ENCODE measurements at regions not wholly inside any gene's neighbourhood (a gene's known extent, or its start where the extent isn't known, plus 50 kb on each side); places are given as distances from the start of the nearest gene placed in this dataset.
"Not testable (repeated sequence)": the region's sequence is repeated elsewhere in the genome, so short reads cannot be mapped to it uniquely, and the experiment has no call there.

DNA sequence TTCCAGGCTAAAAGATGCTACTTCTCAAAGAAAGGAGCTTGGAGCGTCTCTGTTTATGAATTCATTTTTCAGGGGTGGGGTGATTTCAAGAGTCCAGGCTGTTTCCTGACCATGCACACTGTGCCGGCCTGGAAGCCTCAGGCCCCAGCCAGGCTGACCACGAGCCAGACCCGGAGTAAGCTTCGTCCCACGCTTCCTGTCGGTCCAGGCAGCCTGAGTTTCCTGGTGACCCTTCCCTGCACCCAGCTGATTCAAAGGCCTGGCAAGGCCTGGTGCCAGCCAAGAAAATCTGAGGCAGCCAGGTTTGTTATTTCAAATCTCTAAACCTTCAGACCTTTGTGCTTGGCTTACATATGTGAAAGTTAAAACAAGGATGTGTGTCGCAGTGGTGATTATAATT, 62.1 kb upstream of the SMURF2 start:
- Histone ChIP-seq H3K4me1 (peaks cover 0 to 18% (median 8%) of the 10 kb centered on the region in 4 donors), H3K27ac (peak overlapping the region; percentile 26 to 61 (median 44))
- ATAC-seq (ENCODE audit: low FRiP score in 2 of 2), result peak; percentile 75 to 86
- H3K4me3 ChIP-seq, H3K36me3 ChIP-seq, H3K9me3 ChIP-seq, H3K27me3 ChIP-seq: not testable (repeated sequence)
- TF ChIP-seq POLR2AphosphoS5 (IDR thresholded peaks at IDR 0.05), result peak; percentile 71 to 80
- peak in 2 of 4 donors; percentile 36 to 44 for TF ChIP-seq EP300 (IDR thresholded peaks at IDR 0.05)
- 32 to 42% methylated on average over 8 of the region's 8 CpGs for WGBS, 2 donors
- peak in 1 of 2 donors; percentile 58 for DNase-seq

DNA sequence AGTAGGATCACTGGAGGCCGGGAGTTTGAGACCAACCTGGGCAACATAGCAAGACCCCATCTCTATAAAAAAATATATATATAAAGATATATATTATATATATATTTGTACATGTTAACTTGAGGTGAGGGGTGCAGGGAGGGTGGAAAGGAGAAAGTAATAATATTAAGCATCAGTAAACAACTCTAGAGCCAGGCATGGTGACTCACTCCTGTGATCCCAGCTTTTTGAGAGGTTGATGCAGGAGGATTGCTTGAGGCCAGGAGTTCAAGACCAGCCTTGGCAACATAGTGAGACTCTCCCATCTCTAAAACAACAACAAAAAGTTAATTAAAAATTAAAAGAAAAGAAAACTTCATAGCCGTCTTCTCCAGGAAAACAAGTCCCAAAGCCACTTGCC, 61.7 kb upstream of the SMURF2 start:
- Histone ChIP-seq H3K9me3 (no peaks in the 10 kb centered on the region), H3K27me3 (no peaks in the 10 kb centered on the region), H3K4me1 (peaks cover 0 to 18% (median 8%) of the 10 kb centered on the region in 4 donors), H3K36me3 (no peaks in the 10 kb centered on the region), H3K4me3 (no peak overlapping the region), H3K27ac (peak overlapping the region in 3 of 4 donors; percentile 40 to 61 (median 49))
- DNase-seq (no peak), ATAC-seq (ENCODE audit: low FRiP score in 2 of 2) (no peak)
- TF ChIP-seq, protein P1, sequence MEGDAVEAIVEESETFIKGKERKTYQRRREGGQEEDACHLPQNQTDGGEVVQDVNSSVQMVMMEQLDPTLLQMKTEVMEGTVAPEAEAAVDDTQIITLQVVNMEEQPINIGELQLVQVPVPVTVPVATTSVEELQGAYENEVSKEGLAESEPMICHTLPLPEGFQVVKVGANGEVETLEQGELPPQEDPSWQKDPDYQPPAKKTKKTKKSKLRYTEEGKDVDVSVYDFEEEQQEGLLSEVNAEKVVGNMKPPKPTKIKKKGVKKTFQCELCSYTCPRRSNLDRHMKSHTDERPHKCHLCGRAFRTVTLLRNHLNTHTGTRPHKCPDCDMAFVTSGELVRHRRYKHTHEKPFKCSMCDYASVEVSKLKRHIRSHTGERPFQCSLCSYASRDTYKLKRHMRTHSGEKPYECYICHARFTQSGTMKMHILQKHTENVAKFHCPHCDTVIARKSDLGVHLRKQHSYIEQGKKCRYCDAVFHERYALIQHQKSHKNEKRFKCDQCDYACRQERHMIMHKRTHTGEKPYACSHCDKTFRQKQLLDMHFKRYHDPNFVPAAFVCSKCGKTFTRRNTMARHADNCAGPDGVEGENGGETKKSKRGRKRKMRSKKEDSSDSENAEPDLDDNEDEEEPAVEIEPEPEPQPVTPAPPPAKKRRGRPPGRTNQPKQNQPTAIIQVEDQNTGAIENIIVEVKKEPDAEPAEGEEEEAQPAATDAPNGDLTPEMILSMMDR (IDR thresholded peaks at IDR 0.05), result no peak
- no peak for TF ChIP-seq EP300 (IDR thresholded peaks at IDR 0.05)
- no peak for TF ChIP-seq POLR2A (IDR thresholded peaks at IDR 0.05)
- no peak for TF ChIP-seq POLR2AphosphoS5 (IDR thresholded peaks at IDR 0.05)
- WGBS, 2 donors, result 87% methylated on average over 2 of the region's 2 CpGs

DNA sequence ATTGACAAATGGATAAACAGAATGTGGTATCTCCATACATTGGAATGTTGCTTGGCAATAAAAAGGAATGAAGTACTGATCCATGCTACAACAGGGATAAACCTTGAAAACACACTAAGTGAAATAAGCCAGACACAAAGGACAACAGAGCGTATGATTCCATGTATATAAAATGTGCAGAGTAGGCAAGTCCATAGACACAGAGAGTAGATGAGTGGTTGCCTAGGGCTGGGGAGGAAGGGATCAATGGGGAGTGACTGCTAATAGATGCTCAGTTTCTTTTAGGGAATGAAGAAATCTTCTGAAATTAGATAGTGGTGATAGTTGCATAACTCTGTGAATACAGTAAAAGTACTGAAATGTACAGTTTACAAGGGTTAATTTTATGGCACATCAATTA, 59.4 kb upstream of the SMURF2 start:
- 93 to 100% methylated on average over 1 of the region's 1 CpG for WGBS, 2 donors
- not testable (repeated sequence) for H3K27me3 ChIP-seq; ATAC-seq (ENCODE audit: low FRiP score in 2 of 2); H3K9me3 ChIP-seq; H3K4me3 ChIP-seq; H3K27ac ChIP-seq; DNase-seq; H3K36me3 ChIP-seq
- peaks cover 0 to 14% (median 7%) of the 10 kb centered on the region in 4 donors for H3K4me1 ChIP-seq

DNA sequence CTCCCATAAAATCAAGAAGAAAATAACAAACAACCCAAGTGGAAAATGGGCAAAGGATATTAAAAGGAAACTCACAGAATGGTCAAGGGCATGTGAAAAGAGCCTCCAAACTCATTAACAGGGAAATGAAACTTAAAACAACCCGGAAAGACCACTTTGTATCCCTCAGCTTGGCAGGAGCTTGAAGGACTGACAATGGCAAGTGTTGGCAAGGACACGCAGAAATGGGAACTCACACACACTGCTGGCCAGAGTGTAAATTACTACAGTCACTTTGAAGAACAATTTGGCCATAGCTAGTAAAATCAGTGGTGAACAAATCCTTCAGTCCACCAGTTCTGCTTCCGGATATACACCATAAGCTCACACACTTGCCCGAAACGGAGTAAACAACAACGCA, 58.1 kb upstream of the SMURF2 start:
- not testable (repeated sequence) for H3K27me3 ChIP-seq, H3K9me3 ChIP-seq, H3K4me3 ChIP-seq, DNase-seq, H3K36me3 ChIP-seq
- ATAC-seq (ENCODE audit: low FRiP score in 2 of 2), result peak in 1 of 2 donors; percentile 51
- WGBS, 2 donors, result 45 to 56% methylated on average over 6 of the region's 6 CpGs
- Histone ChIP-seq H3K27ac (peak overlapping the region in 1 of 4 donors; percentile 48), H3K4me1 (peaks cover 0 to 13% (median 7%) of the 10 kb centered on the region in 4 donors)

DNA sequence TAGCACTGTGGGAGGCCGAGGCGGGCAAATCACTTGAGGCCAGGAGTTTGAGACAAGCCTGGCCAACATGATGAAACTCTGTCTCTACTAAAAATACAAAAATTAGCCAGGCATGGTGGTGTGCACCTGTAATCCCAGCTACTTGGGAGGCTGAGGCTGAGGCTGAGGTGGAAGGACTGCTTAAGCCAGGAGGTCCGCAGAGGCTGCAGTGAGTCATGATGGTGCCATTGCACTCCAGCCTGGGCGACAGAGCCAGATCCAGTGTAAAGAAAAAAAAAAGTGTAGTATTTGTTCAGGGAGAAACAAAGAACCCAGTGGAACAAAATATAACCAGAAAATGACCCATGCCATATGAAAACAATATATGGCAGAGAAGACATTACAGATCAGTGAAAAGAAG, 57.4 kb upstream of the SMURF2 start:
- not testable (repeated sequence) for H3K4me3 ChIP-seq; ATAC-seq (ENCODE audit: low FRiP score in 2 of 2); DNase-seq; H3K36me3 ChIP-seq; H3K9me3 ChIP-seq; H3K27me3 ChIP-seq; H3K27ac ChIP-seq
- peaks cover 0 to 10% (median 6%) of the 10 kb centered on the region in 4 donors for H3K4me1 ChIP-seq
- 96 to 97% methylated on average over 4 of the region's 4 CpGs for WGBS, 2 donors

DNA sequence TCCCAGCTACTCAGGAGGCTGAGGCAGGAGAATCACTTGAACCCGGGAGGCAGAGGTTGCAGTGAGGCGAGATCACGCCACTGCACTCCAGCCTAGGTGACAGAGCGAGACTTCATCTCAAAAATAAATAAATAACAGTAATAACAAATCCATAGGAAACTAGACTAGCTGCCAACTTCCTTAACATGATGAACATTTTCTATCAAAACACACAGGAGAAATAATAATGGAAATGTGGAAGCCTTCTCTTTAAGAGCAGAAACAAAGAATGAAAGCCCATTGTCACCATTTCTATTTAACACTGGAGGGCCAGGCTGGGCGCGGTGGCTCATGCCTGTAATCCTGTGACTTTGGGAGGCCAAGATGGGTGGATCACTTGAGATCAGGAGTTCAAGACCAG, 56.7 kb upstream of the SMURF2 start:
- ATAC-seq (ENCODE audit: low FRiP score in 2 of 2); H3K27ac ChIP-seq; H3K4me1 ChIP-seq; H3K4me3 ChIP-seq; H3K36me3 ChIP-seq; H3K27me3 ChIP-seq; DNase-seq; H3K9me3 ChIP-seq: not testable (repeated sequence)
- 81 to 85% methylated on average over 6 of the region's 6 CpGs for WGBS, 2 donors

DNA sequence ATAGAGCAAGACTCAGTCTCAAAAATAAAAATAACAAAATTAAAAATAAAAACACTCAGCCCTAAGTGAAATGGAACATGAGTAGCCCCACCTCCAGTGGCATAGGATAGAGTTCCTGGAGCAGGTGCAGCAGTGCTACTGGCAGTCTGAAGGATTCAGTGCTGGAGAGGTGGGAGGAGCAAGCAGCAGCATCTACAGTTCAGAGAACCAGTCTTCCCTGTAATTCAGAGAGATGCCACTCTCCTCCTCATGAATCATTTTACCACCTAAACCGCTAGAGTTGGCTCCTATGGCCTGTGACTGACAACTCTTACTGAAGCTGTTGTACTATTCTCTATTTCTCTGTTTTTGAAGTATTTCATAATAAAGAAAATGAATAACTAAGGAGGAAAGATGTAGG, 56.0 kb upstream of the SMURF2 start:
- DNase-seq (no peak), ATAC-seq (ENCODE audit: low FRiP score in 2 of 2) (peak in 1 of 2 donors; percentile 57)
- 69 to 71% methylated on average over 1 of the region's 1 CpG for WGBS, 2 donors
- Histone ChIP-seq H3K4me3 (no peak overlapping the region), H3K9me3 (no peaks in the 10 kb centered on the region), H3K27ac (no peak overlapping the region), H3K4me1 (peaks cover 3 to 13% (median 6%) of the 10 kb centered on the region in 4 donors), H3K27me3 (no peaks in the 10 kb centered on the region), H3K36me3 (no peaks in the 10 kb centered on the region)
- TF ChIP-seq POLR2A (IDR thresholded peaks at IDR 0.05) (no peak), EP300 (IDR thresholded peaks at IDR 0.05) (no peak), POLR2AphosphoS5 (IDR thresholded peaks at IDR 0.05) (no peak)
- TF ChIP-seq, protein P1 (IDR thresholded peaks at IDR 0.05), result no peak

DNA sequence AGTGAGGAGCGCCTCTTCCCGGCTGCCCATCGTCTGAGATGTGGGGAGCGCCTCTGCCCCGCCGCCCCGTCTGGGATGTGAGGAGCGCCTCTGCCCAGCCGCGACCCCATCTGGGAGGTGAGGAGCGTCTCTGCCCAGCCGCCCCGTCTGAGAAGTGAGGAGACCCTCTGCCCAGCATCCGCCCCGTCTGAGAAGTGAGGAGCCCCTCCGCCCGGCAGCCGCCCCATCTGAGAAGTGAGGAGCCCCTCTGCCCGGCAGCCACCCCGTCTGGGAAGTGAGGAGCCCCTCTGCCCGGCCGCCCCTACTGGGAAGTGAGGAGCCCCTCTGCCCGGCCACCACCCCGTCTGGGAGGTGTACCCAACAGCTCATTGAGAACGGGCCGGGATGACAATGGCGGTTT, 54.4 kb upstream of the SMURF2 start:
- not testable (repeated sequence) for H3K4me3 ChIP-seq; H3K27ac ChIP-seq; H3K27me3 ChIP-seq; H3K36me3 ChIP-seq; ATAC-seq (ENCODE audit: low FRiP score in 2 of 2); H3K9me3 ChIP-seq
- WGBS, 2 donors, result 97 to 98% methylated on average over 17 to 27 of the region's 27 CpGs
- H3K4me1 ChIP-seq, result peaks cover 8 to 26% (median 15%) of the 10 kb centered on the region in 4 donors
- peak in 1 of 2 donors; percentile 51 for DNase-seq

DNA sequence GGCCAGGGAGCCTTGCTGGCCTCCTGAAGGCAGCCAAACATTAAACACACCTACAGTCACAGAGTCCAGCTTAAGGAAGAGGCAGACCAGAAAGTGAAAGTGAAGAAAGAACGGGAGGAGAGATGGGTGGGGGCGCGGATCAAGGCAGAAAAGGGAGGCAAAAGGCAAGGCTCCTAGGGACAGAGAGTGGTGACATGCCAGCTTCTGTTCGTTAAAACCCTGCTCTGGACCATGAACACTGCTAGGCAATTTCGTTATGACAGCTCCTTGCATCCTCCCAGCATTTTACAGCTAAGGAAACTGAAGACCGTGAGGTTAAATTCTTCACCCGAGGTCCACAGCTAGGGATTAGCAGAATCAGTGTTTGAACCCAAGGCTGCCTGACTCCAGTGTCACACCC, 51.7 kb upstream of the SMURF2 start:
- H3K27me3 ChIP-seq, H3K36me3 ChIP-seq, DNase-seq, H3K9me3 ChIP-seq: not testable (repeated sequence)
- peak overlapping the region in 2 of 4 donors; percentile 23 to 26 for H3K4me3 ChIP-seq
- H3K27ac ChIP-seq, result peak overlapping the region in 2 of 4 donors; percentile 67 to 68
- peaks cover 25 to 42% (median 26%) of the 10 kb centered on the region in 4 donors for H3K4me1 ChIP-seq
- 29 to 35% methylated on average over 7 of the region's 7 CpGs for WGBS, 2 donors
- peak in 1 of 2 donors; percentile 63 for ATAC-seq (ENCODE audit: low FRiP score in 2 of 2)

DNA sequence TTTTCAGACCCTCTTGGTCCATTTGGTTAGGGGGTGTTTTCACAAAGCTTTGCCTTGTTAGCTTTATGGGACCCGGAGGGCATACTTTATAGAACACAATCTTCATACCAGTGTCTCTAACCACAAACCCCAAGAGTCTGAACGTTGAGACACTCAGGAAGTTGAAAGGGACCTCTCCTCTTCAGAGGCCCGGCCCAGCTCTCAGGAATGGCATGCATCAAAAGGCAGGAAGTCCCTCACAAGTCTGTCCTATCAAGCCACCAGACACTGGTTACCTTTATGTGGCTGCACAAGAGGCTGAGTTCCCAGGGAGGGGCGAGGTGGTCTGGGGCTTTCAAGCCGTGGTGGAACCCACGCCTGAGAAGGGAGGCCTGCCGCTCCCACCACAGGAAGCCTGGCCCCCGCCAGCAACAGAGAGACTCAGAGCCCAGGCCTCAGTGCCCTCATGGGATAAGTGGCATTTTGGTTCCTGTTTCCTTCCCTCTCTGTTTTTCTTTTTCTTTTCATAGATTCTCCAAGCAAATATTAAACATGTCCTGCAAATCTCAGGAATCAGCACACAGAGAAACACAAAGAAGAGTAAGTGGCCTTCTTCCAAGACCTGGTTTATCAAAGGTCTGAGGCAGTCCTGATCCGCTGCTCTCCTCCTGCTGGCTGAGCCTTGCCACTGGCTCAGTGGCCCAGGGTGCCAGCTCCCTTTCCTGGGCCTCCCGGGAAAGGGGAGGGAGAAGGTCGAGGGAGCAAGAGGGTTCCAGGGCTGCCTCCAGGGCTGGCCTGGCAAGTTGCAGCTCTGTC, 50.6 kb upstream of the SMURF2 start:
- Histone ChIP-seq H3K27ac (peak overlapping the region; percentile 3 to 68 (median 62)), H3K4me1 (peaks cover 32 to 52% (median 34%) of the 10 kb centered on the region in 4 donors)
- H3K27me3 ChIP-seq, DNase-seq, H3K9me3 ChIP-seq, H3K4me3 ChIP-seq, H3K36me3 ChIP-seq: not testable (repeated sequence)
- ATAC-seq (ENCODE audit: low FRiP score in 2 of 2), result peak; percentile 22 to 74
- 27 to 31% methylated on average over 10 to 11 of the region's 11 CpGs for WGBS, 2 donors

Data from upper lobe of left lung (tissue), 6 donors.